ENCODE measurements at regions not wholly inside any gene's neighbourhood (a gene's known extent, or its start where the extent isn't known, plus 50 kb on each side); places are given as distances from the start of the nearest gene placed in this dataset.

- H3K27ac ChIP-seq (replicated peaks): no peak overlapping the region
- no peaks in the 10 kb centered on the region for H3K36me3 ChIP-seq
- no peak for DNase-seq
- intact Hi-C loops (cut with micrococcal nuclease): no loop called here
- TF ChIP-seq CTCF (IDR thresholded peaks at IDR 0.05; ENCODE audit: borderline replicate concordance): no peak
- H3K9me3 ChIP-seq (replicated peaks): no peaks in the 10 kb centered on the region
- no peak overlapping the region for H3K4me3 ChIP-seq
- H3K27me3 ChIP-seq (ENCODE audit: low read depth): peaks cover 18% of the 10 kb centered on the region
- H3K4me1 ChIP-seq: no peaks in the 10 kb centered on the region
Measured at GRCh38 chr20:6851136-6851535, 83.7 kb downstream of the BMP2 start.

GRCh38 chr20:6852478-6852877 lies 85.0 kb downstream of the BMP2 start:
- no peak for DNase-seq
- Histone ChIP-seq H3K27me3 (ENCODE audit: low read depth) (peaks cover 11% of the 10 kb centered on the region), H3K4me3 (no peak overlapping the region), H3K4me1 (no peaks in the 10 kb centered on the region), H3K27ac (replicated peaks) (no peak overlapping the region), H3K9me3 (replicated peaks) (no peaks in the 10 kb centered on the region), H3K36me3 (no peaks in the 10 kb centered on the region)
- intact Hi-C loops (cut with micrococcal nuclease): no loop called here
- TF ChIP-seq CTCF (IDR thresholded peaks at IDR 0.05; ENCODE audit: borderline replicate concordance): no peak

- no peak overlapping the region for H3K27ac ChIP-seq (replicated peaks)
- no peak for TF ChIP-seq CTCF (IDR thresholded peaks at IDR 0.05; ENCODE audit: borderline replicate concordance)
- H3K36me3 ChIP-seq: no peaks in the 10 kb centered on the region
- H3K4me3 ChIP-seq: no peak overlapping the region
- no peaks in the 10 kb centered on the region for H3K4me1 ChIP-seq
- intact Hi-C loops (cut with micrococcal nuclease): no loop called here
- H3K27me3 ChIP-seq (ENCODE audit: low read depth): peaks cover 8% of the 10 kb centered on the region
- H3K9me3 ChIP-seq (replicated peaks): no peaks in the 10 kb centered on the region
- no peak for DNase-seq
Measured at GRCh38 chr20:6855104-6855503, 87.6 kb downstream of the BMP2 start.

- intact Hi-C loops (cut with micrococcal nuclease): no loop called here
- no peak for TF ChIP-seq CTCF (IDR thresholded peaks at IDR 0.05; ENCODE audit: borderline replicate concordance)
- DNase-seq: no peak
- Histone ChIP-seq H3K4me1 (no peaks in the 10 kb centered on the region), H3K4me3 (no peak overlapping the region), H3K27ac (replicated peaks) (no peak overlapping the region), H3K36me3 (no peaks in the 10 kb centered on the region), H3K27me3 (ENCODE audit: low read depth) (peaks cover 10% of the 10 kb centered on the region), H3K9me3 (replicated peaks) (no peaks in the 10 kb centered on the region)
Measured at GRCh38 chr20:6855796-6856195, 88.3 kb downstream of the BMP2 start.

GRCh38 chr20:6857927-6858326 lies 90.4 kb downstream of the BMP2 start:
- no peaks in the 10 kb centered on the region for H3K36me3 ChIP-seq
- intact Hi-C loops (cut with micrococcal nuclease): no loop called here
- H3K27me3 ChIP-seq (ENCODE audit: low read depth): peaks cover 11% of the 10 kb centered on the region
- no peaks in the 10 kb centered on the region for H3K9me3 ChIP-seq (replicated peaks)
- no peak overlapping the region for H3K4me3 ChIP-seq
- no peaks in the 10 kb centered on the region for H3K4me1 ChIP-seq
- no peak overlapping the region for H3K27ac ChIP-seq (replicated peaks)
- DNase-seq: no peak
- TF ChIP-seq CTCF (IDR thresholded peaks at IDR 0.05; ENCODE audit: borderline replicate concordance): no peak

- DNase-seq: no peak
- Histone ChIP-seq H3K4me1 (no peaks in the 10 kb centered on the region), H3K36me3 (no peaks in the 10 kb centered on the region), H3K27ac (replicated peaks) (no peak overlapping the region), H3K9me3 (replicated peaks) (no peaks in the 10 kb centered on the region), H3K27me3 (ENCODE audit: low read depth) (peaks cover 17% of the 10 kb centered on the region), H3K4me3 (no peak overlapping the region)
- no peak for TF ChIP-seq CTCF (IDR thresholded peaks at IDR 0.05; ENCODE audit: borderline replicate concordance)
- intact Hi-C loops (cut with micrococcal nuclease): no loop called here
Measured at GRCh38 chr20:6863355-6863754, 95.9 kb downstream of the BMP2 start.
